T-helper 2 cell treated with Interferon-gamma antibody and Interleukin-4, amounts not matched to agents 5 μg/mL and 100 μg/mL, for 36 hours (primary cell): ENCODE measurements at regions not wholly inside any gene's neighbourhood (a gene's known extent, or its start where the extent isn't known, plus 50 kb on each side); places are given as distances from the start of the nearest gene placed in this dataset.

Experiments used
- DNase-seq: peaks from one replicate; pipeline ENCODE4 v3.0.0; 2021; ENCODE audit warnings: low spot score
- H3K27ac Mint-ChIP-seq: one replicate; pipeline ENCODE4 v1.8.0; 2021; ENCODE audit warnings: mild to moderate bottlenecking, mixed read lengths
- H3K27me3 Mint-ChIP-seq: one replicate; pipeline ENCODE4 v1.8.0; 2021; ENCODE audit warnings: low read depth, mixed read lengths
- H3K36me3 Mint-ChIP-seq: one replicate; pipeline ENCODE4 v1.8.0; 2021; ENCODE audit warnings: low read depth, mixed read lengths
- H3K4me1 Mint-ChIP-seq: one replicate; pipeline ENCODE4 v1.8.0; 2021; ENCODE audit warnings: low read depth, mixed read lengths
- H3K4me3 Mint-ChIP-seq: one replicate; pipeline ENCODE4 v1.8.0; 2022; ENCODE audit warnings: mild to moderate bottlenecking, moderate library complexity, mixed read lengths
- H3K9me3 Mint-ChIP-seq: one replicate; pipeline ENCODE4 v1.8.0; 2021; ENCODE audit warnings: mixed read lengths

- Mint-ChIP-seq H3K9me3 (no peaks in the 10 kb centered on the region), H3K27ac (no peak overlapping the region), H3K27me3 (no peaks in the 10 kb centered on the region), H3K4me1 (no peaks in the 10 kb centered on the region), H3K36me3 (no peaks in the 10 kb centered on the region), H3K4me3 (no peak overlapping the region)
- DNase-seq = no peak
Measured at GRCh38 chr3:115324056-115324455, 177.0 kb upstream of the ZBTB20 start.

GRCh38 chr3:115325539-115325938 is 178.5 kb upstream of the ZBTB20 start:
- H3K27me3 Mint-ChIP-seq = no peaks in the 10 kb centered on the region
- no peak overlapping the region for H3K27ac Mint-ChIP-seq
- DNase-seq = no peak
- H3K9me3 Mint-ChIP-seq = no peaks in the 10 kb centered on the region
- no peaks in the 10 kb centered on the region for H3K4me1 Mint-ChIP-seq
- no peaks in the 10 kb centered on the region for H3K36me3 Mint-ChIP-seq
- no peak overlapping the region for H3K4me3 Mint-ChIP-seq

GRCh38 chr3:115330430-115330829 is 183.3 kb upstream of the ZBTB20 start:
- Mint-ChIP-seq H3K27me3 (no peaks in the 10 kb centered on the region), H3K27ac (no peak overlapping the region), H3K4me1 (no peaks in the 10 kb centered on the region), H3K4me3 (no peak overlapping the region), H3K9me3 (no peaks in the 10 kb centered on the region), H3K36me3 (no peaks in the 10 kb centered on the region)
- DNase-seq = no peak

- Mint-ChIP-seq H3K27ac (no peak overlapping the region), H3K27me3 (peaks cover under 1% of the 10 kb centered on the region), H3K4me3 (no peak overlapping the region), H3K36me3 (no peaks in the 10 kb centered on the region), H3K4me1 (no peaks in the 10 kb centered on the region), H3K9me3 (no peaks in the 10 kb centered on the region)
- no peak for DNase-seq
Measured at GRCh38 chr3:115332998-115333397, 185.9 kb upstream of the ZBTB20 start.

GRCh38 chr3:115336836-115337235 is 189.7 kb upstream of the ZBTB20 start:
- no peaks in the 10 kb centered on the region for H3K9me3 Mint-ChIP-seq
- H3K27ac Mint-ChIP-seq = no peak overlapping the region
- no peaks in the 10 kb centered on the region for H3K36me3 Mint-ChIP-seq
- no peak overlapping the region for H3K4me3 Mint-ChIP-seq
- peaks cover 2% of the 10 kb centered on the region for H3K27me3 Mint-ChIP-seq
- peaks cover 3% of the 10 kb centered on the region for H3K4me1 Mint-ChIP-seq
- DNase-seq = no peak

GRCh38 chr3:115340586-115340985 is 193.5 kb upstream of the ZBTB20 start:
- H3K27ac Mint-ChIP-seq = no peak overlapping the region

GRCh38 chr3:115341208-115341607 is 194.1 kb upstream of the ZBTB20 start:
- no peak for DNase-seq
- H3K4me1 Mint-ChIP-seq = peaks cover 3% of the 10 kb centered on the region
- H3K4me3 Mint-ChIP-seq = no peak overlapping the region
- H3K27ac Mint-ChIP-seq = no peak overlapping the region
- H3K9me3 Mint-ChIP-seq = no peaks in the 10 kb centered on the region
- no peaks in the 10 kb centered on the region for H3K36me3 Mint-ChIP-seq
- H3K27me3 Mint-ChIP-seq = peaks cover 5% of the 10 kb centered on the region

More at GRCh38 chr3:115340586-115340985, 193.5 kb upstream of the ZBTB20 start:
- no peaks in the 10 kb centered on the region for H3K36me3 Mint-ChIP-seq
- DNase-seq = no peak
- H3K4me1 Mint-ChIP-seq = peaks cover 3% of the 10 kb centered on the region
- no peaks in the 10 kb centered on the region for H3K9me3 Mint-ChIP-seq
- no peak overlapping the region for H3K4me3 Mint-ChIP-seq
- peaks cover 5% of the 10 kb centered on the region for H3K27me3 Mint-ChIP-seq

- no peak overlapping the region for H3K4me3 Mint-ChIP-seq
- H3K4me1 Mint-ChIP-seq = no peaks in the 10 kb centered on the region
- no peak for DNase-seq
- peaks cover 3% of the 10 kb centered on the region for H3K27me3 Mint-ChIP-seq
- H3K27ac Mint-ChIP-seq = no peak overlapping the region
- H3K36me3 Mint-ChIP-seq = no peaks in the 10 kb centered on the region
- H3K9me3 Mint-ChIP-seq = no peaks in the 10 kb centered on the region
Measured at GRCh38 chr3:115347737-115348136, 200.6 kb upstream of the ZBTB20 start.

- H3K36me3 Mint-ChIP-seq = no peaks in the 10 kb centered on the region
- peaks cover 3% of the 10 kb centered on the region for H3K27me3 Mint-ChIP-seq
- H3K4me1 Mint-ChIP-seq = no peaks in the 10 kb centered on the region
- no peak overlapping the region for H3K27ac Mint-ChIP-seq
- no peak for DNase-seq
- H3K4me3 Mint-ChIP-seq = no peak overlapping the region
- H3K9me3 Mint-ChIP-seq = no peaks in the 10 kb centered on the region
Measured at GRCh38 chr3:115348412-115348811, 201.3 kb upstream of the ZBTB20 start.

GRCh38 chr3:115348951-115349745 is 202.1 kb upstream of the ZBTB20 start:
- no peak overlapping the region for H3K4me3 Mint-ChIP-seq
- no peak overlapping the region for H3K27ac Mint-ChIP-seq
- no peaks in the 10 kb centered on the region for H3K4me1 Mint-ChIP-seq
- no peaks in the 10 kb centered on the region for H3K9me3 Mint-ChIP-seq
- H3K27me3 Mint-ChIP-seq = peaks cover 3% of the 10 kb centered on the region
- no peaks in the 10 kb centered on the region for H3K36me3 Mint-ChIP-seq
- DNase-seq = no peak

GRCh38 chr3:115350606-115351005 is 203.5 kb upstream of the ZBTB20 start:
- Mint-ChIP-seq H3K9me3 (no peaks in the 10 kb centered on the region), H3K27ac (no peak overlapping the region), H3K27me3 (peaks cover 3% of the 10 kb centered on the region), H3K4me3 (no peak overlapping the region), H3K36me3 (no peaks in the 10 kb centered on the region), H3K4me1 (no peaks in the 10 kb centered on the region)
- DNase-seq = no peak

- no peak for DNase-seq
- Mint-ChIP-seq H3K4me1 (no peaks in the 10 kb centered on the region), H3K27me3 (peaks cover 3% of the 10 kb centered on the region), H3K9me3 (no peaks in the 10 kb centered on the region), H3K36me3 (no peaks in the 10 kb centered on the region), H3K27ac (no peak overlapping the region), H3K4me3 (no peak overlapping the region)
Measured at GRCh38 chr3:115351193-115351592, 204.1 kb upstream of the ZBTB20 start.

- H3K36me3 Mint-ChIP-seq = no peaks in the 10 kb centered on the region
- no peak overlapping the region for H3K4me3 Mint-ChIP-seq
- no peak overlapping the region for H3K27ac Mint-ChIP-seq
- no peaks in the 10 kb centered on the region for H3K9me3 Mint-ChIP-seq
- DNase-seq = no peak
- peaks cover 3% of the 10 kb centered on the region for H3K4me1 Mint-ChIP-seq
- peaks cover 3% of the 10 kb centered on the region for H3K27me3 Mint-ChIP-seq
Measured at GRCh38 chr3:115354010-115354409, 206.9 kb upstream of the ZBTB20 start.

- no peaks in the 10 kb centered on the region for H3K36me3 Mint-ChIP-seq
- peaks cover 9% of the 10 kb centered on the region for H3K4me1 Mint-ChIP-seq
- no peak overlapping the region for H3K4me3 Mint-ChIP-seq
- peaks cover 3% of the 10 kb centered on the region for H3K27me3 Mint-ChIP-seq
- no peak overlapping the region for H3K27ac Mint-ChIP-seq
- no peak for DNase-seq
- H3K9me3 Mint-ChIP-seq = no peaks in the 10 kb centered on the region
Measured at GRCh38 chr3:115357456-115357855, 210.4 kb upstream of the ZBTB20 start.

- Mint-ChIP-seq H3K4me1 (peaks cover 9% of the 10 kb centered on the region), H3K4me3 (peak overlapping the region; percentile 54), H3K36me3 (no peaks in the 10 kb centered on the region), H3K9me3 (no peaks in the 10 kb centered on the region), H3K27ac (peak overlapping the region; percentile 64), H3K27me3 (peaks cover 3% of the 10 kb centered on the region)
- DNase-seq = no peak
Measured at GRCh38 chr3:115359536-115359935, 212.4 kb upstream of the ZBTB20 start.
